ENCODE measurements at regions not wholly inside any gene's neighbourhood (a gene's known extent, or its start where the extent isn't known, plus 50 kb on each side); places are given as distances from the start of the nearest gene placed in this dataset.
"Not testable (repeated sequence)": the region's sequence is repeated elsewhere in the genome, so short reads cannot be mapped to it uniquely, and the experiment has no call there.

GRCh38 chr4:26217961-26218676, 102.7 kb upstream of the RBPJ start:
- DNase-seq: no peak

- no peak for DNase-seq
Observed at GRCh38 chr4:26218677-26219605, 101.9 kb upstream of the RBPJ start.

- DNase-seq: no peak
Observed at GRCh38 chr4:26220696-26221095, 100.1 kb upstream of the RBPJ start.

GRCh38 chr4:26223155-26223554, 97.7 kb upstream of the RBPJ start:
- DNase-seq: no peak

- DNase-seq: no peak
Observed at GRCh38 chr4:26226629-26227376, 94.0 kb upstream of the RBPJ start.

GRCh38 chr4:26227601-26228229, 93.1 kb upstream of the RBPJ start:
- no peak for DNase-seq

GRCh38 chr4:26228883-26229282, 91.9 kb upstream of the RBPJ start:
- no peak for DNase-seq

GRCh38 chr4:26229974-26230373, 90.8 kb upstream of the RBPJ start:
- no peak for DNase-seq

GRCh38 chr4:26233350-26233749, 87.5 kb upstream of the RBPJ start:
- DNase-seq: no peak

GRCh38 chr4:26235500-26235899, 85.3 kb upstream of the RBPJ start:
- peak; percentile 74 for DNase-seq

GRCh38 chr4:26237916-26238315, 82.9 kb upstream of the RBPJ start:
- DNase-seq: no peak

- DNase-seq: no peak
Observed at GRCh38 chr4:26238426-26238777, 82.4 kb upstream of the RBPJ start.

- DNase-seq: peak; percentile 93
Observed at GRCh38 chr4:26238778-26239679, 81.8 kb upstream of the RBPJ start.

GRCh38 chr4:26239801-26240200, 81.0 kb upstream of the RBPJ start:
- no peak for DNase-seq

- no peak for DNase-seq
Observed at GRCh38 chr4:26241179-26241578, 79.6 kb upstream of the RBPJ start.

- DNase-seq: no peak
Observed at GRCh38 chr4:26242451-26242850, 78.4 kb upstream of the RBPJ start.

GRCh38 chr4:26244138-26244537, 76.7 kb upstream of the RBPJ start:
- not testable (repeated sequence) for DNase-seq

- peak; percentile 82 for DNase-seq
Observed at GRCh38 chr4:26248647-26249046, 72.2 kb upstream of the RBPJ start.

GRCh38 chr4:26252349-26253025, 68.3 kb upstream of the RBPJ start:
- DNase-seq: no peak

- DNase-seq: no peak
Observed at GRCh38 chr4:26253968-26254367, 66.8 kb upstream of the RBPJ start.

- no peak for DNase-seq
Observed at GRCh38 chr4:26255989-26256388, 64.8 kb upstream of the RBPJ start.
